Skeletal muscle tissue (tissue), 3 donors: ENCODE measurements at regions not wholly inside any gene's neighbourhood (a gene's known extent, or its start where the extent isn't known, plus 50 kb on each side); places are given as distances from the start of the nearest gene placed in this dataset.

Experiments used
- H3K27ac ChIP-seq: one replicate; pipeline ENCODE4 v1.7.0; 2013; ENCODE audit warnings: mild to moderate bottlenecking, low read depth, low read length, inconsistent platforms
- H3K27me3 ChIP-seq, 3 donors: one replicate each; pipeline ENCODE4 v1.7.0; 2013; ENCODE audit warnings: low read length in 3 of 3; ENCODE audit not compliant: control insufficient read depth in 3 of 3, insufficient read depth in 3 of 3
- H3K36me3 ChIP-seq, 3 donors: one replicate each; pipeline ENCODE4 v1.7.0; 2013; ENCODE audit warnings: low read length in 3 of 3; ENCODE audit not compliant: control insufficient read depth in 3 of 3, insufficient read depth in 3 of 3
- H3K4me1 ChIP-seq, 3 donors: one replicate each; pipeline ENCODE4 v1.7.0; 2013; ENCODE audit warnings: low read length in 3 of 3, mild to moderate bottlenecking in 3 of 3; ENCODE audit not compliant: control insufficient read depth in 3 of 3, insufficient read depth in 3 of 3
- H3K4me3 ChIP-seq, 3 donors: one replicate each; pipeline ENCODE4 v1.7.0; 2013; ENCODE audit warnings: low read length in 3 of 3
- H3K9ac ChIP-seq, 3 donors: one replicate each; pipeline ENCODE4 v1.7.0; 2013; ENCODE audit warnings: low read length in 3 of 3, mild to moderate bottlenecking in 3 of 3, moderate library complexity in 2 of 3, low read depth in 1 of 3
- H3K9me3 ChIP-seq, 3 donors: one replicate each; pipeline ENCODE4 v1.7.0; 2013; ENCODE audit warnings: low read length in 3 of 3; ENCODE audit not compliant: control insufficient read depth in 3 of 3
- donor health status: Osteomylitis.

GRCh38 chr2:206389164-206389563 is 54.2 kb upstream of the ADAM23 start:
- peaks cover 0 to 2% (median 0%) of the 10 kb centered on the region in 3 donors for H3K9me3 ChIP-seq
- no peaks in the 10 kb centered on the region for H3K27me3 ChIP-seq
- H3K4me1 ChIP-seq = no peaks in the 10 kb centered on the region
- H3K4me3 ChIP-seq = no peak overlapping the region
- no peaks in the 10 kb centered on the region for H3K36me3 ChIP-seq
- no peak overlapping the region for H3K27ac ChIP-seq
- no peak overlapping the region for H3K9ac ChIP-seq

GRCh38 chr2:206390181-206390580 is 53.2 kb upstream of the ADAM23 start:
- Histone ChIP-seq H3K4me1 (no peaks in the 10 kb centered on the region), H3K4me3 (no peak overlapping the region), H3K27me3 (no peaks in the 10 kb centered on the region), H3K27ac (no peak overlapping the region), H3K9ac (no peak overlapping the region), H3K9me3 (no peaks in the 10 kb centered on the region), H3K36me3 (no peaks in the 10 kb centered on the region)

GRCh38 chr2:206392118-206392517 is 51.2 kb upstream of the ADAM23 start:
- Histone ChIP-seq H3K36me3 (no peaks in the 10 kb centered on the region), H3K27me3 (no peaks in the 10 kb centered on the region)

More at GRCh38 chr2:206392118-206392517, 51.2 kb upstream of the ADAM23 start:
- H3K4me3 ChIP-seq = no peak overlapping the region
- H3K9me3 ChIP-seq = no peaks in the 10 kb centered on the region
- H3K9ac ChIP-seq = no peak overlapping the region
- H3K4me1 ChIP-seq = no peaks in the 10 kb centered on the region
- no peak overlapping the region for H3K27ac ChIP-seq
